GDM1 (cell line): ENCODE measurements at regions not wholly inside any gene's neighbourhood (a gene's known extent, or its start where the extent isn't known, plus 50 kb on each side); places are given as distances from the start of the nearest gene placed in this dataset.
A peak's percentile ranks its signal among the peaks of the same experiment; 100 is the strongest.
"Not testable (repeated sequence)": the region's sequence is repeated elsewhere in the genome, so short reads cannot be mapped to it uniquely, and the experiment has no call there.

Experiments used
- DNase-seq: peaks from one replicate; lab custom pipeline; 2025; lab: John Stamatoyannopoulos, UW

GRCh38 chr5:89208392-89208791 lies 325.4 kb upstream of the MEF2C start:
- DNase-seq, result no peak

- no peak for DNase-seq
Observed at GRCh38 chr5:89204756-89205155, 321.8 kb upstream of the MEF2C start.

- DNase-seq, result no peak
Observed at GRCh38 chr5:89203611-89204010, 320.6 kb upstream of the MEF2C start.

- DNase-seq, result no peak
Observed at GRCh38 chr5:89200899-89201298, 317.9 kb upstream of the MEF2C start.

- DNase-seq, result no peak
Observed at GRCh38 chr5:89199306-89199705, 316.3 kb upstream of the MEF2C start.

GRCh38 chr5:89191374-89191773 lies 308.4 kb upstream of the MEF2C start:
- no peak for DNase-seq

GRCh38 chr5:89190515-89191265 lies 307.7 kb upstream of the MEF2C start:
- DNase-seq, result peak; percentile 6

GRCh38 chr5:89187883-89188465 lies 305.0 kb upstream of the MEF2C start:
- no peak for DNase-seq

- no peak for DNase-seq
Observed at GRCh38 chr5:89187268-89187667, 304.3 kb upstream of the MEF2C start.

- no peak for DNase-seq
Observed at GRCh38 chr5:89181546-89181945, 298.6 kb upstream of the MEF2C start.

- DNase-seq, result no peak
Observed at GRCh38 chr5:89179731-89180130, 296.7 kb upstream of the MEF2C start.

GRCh38 chr5:89178541-89178940 lies 295.6 kb upstream of the MEF2C start:
- no peak for DNase-seq

GRCh38 chr5:89173528-89173927 lies 290.5 kb upstream of the MEF2C start:
- no peak for DNase-seq

- DNase-seq, result no peak
Observed at GRCh38 chr5:89168766-89169165, 285.8 kb upstream of the MEF2C start.

GRCh38 chr5:89164703-89165102 lies 281.7 kb upstream of the MEF2C start:
- DNase-seq, result not testable (repeated sequence)

- no peak for DNase-seq
Observed at GRCh38 chr5:89156226-89156625, 273.2 kb upstream of the MEF2C start.

- no peak for DNase-seq
Observed at GRCh38 chr5:89147031-89147430, 264.0 kb upstream of the MEF2C start.

GRCh38 chr5:89137148-89137547 lies 254.2 kb upstream of the MEF2C start:
- DNase-seq, result no peak

GRCh38 chr5:89133975-89134374 lies 251.0 kb upstream of the MEF2C start:
- DNase-seq, result no peak

GRCh38 chr5:89133129-89133528 lies 250.1 kb upstream of the MEF2C start:
- DNase-seq, result no peak

GRCh38 chr5:89130851-89131250 lies 247.9 kb upstream of the MEF2C start:
- DNase-seq, result no peak

- DNase-seq, result no peak
Observed at GRCh38 chr5:89129941-89130340, 247.0 kb upstream of the MEF2C start.

GRCh38 chr5:89128906-89129625 lies 246.1 kb upstream of the MEF2C start:
- DNase-seq, result no peak
